HG03066 (cell line): ENCODE measurements at regions not wholly inside any gene's neighbourhood (a gene's known extent, or its start where the extent isn't known, plus 50 kb on each side); places are given as distances from the start of the nearest gene placed in this dataset.
"Not testable (repeated sequence)": the region's sequence is repeated elsewhere in the genome, so short reads cannot be mapped to it uniquely, and the experiment has no call there.

Experiments
- ATAC-seq: cut with Tn5 transposase; IDR thresholded peaks from one replicate; pipeline ENCODE4 v1.9.1; 2021; ENCODE audit warnings: low read depth; ENCODE audit not compliant: unreplicated experiment

- ATAC-seq = no peak
Observed at GRCh38 chr12:83886479-83886878, 1026.1 kb downstream of the SLC6A15 start.

GRCh38 chr12:83870921-83871599 lies 1041.5 kb downstream of the SLC6A15 start:
- not testable (repeated sequence) for ATAC-seq

GRCh38 chr12:83866477-83866876 lies 1046.1 kb downstream of the SLC6A15 start:
- ATAC-seq = no peak

GRCh38 chr12:83865431-83865830 lies 1047.2 kb downstream of the SLC6A15 start:
- no peak for ATAC-seq

- no peak for ATAC-seq
Observed at GRCh38 chr12:83864054-83864453, 1048.5 kb downstream of the SLC6A15 start.

GRCh38 chr12:83859021-83859420 lies 1053.6 kb downstream of the SLC6A15 start:
- no peak for ATAC-seq

- no peak for ATAC-seq
Observed at GRCh38 chr12:83856803-83857202, 1055.8 kb downstream of the SLC6A15 start.

GRCh38 chr12:83850531-83850930 lies 1062.1 kb downstream of the SLC6A15 start:
- no peak for ATAC-seq

GRCh38 chr12:83848702-83849101 lies 1063.9 kb downstream of the SLC6A15 start:
- ATAC-seq = no peak

GRCh38 chr12:83843541-83843940 lies 1069.1 kb downstream of the SLC6A15 start:
- ATAC-seq = no peak

- no peak for ATAC-seq
Observed at GRCh38 chr12:83841620-83842019, 1071.0 kb downstream of the SLC6A15 start.

- ATAC-seq = no peak
Observed at GRCh38 chr12:83827860-83828259, 1084.7 kb downstream of the SLC6A15 start.

GRCh38 chr12:83827193-83827592 lies 1085.4 kb downstream of the SLC6A15 start:
- no peak for ATAC-seq

GRCh38 chr12:83826112-83826511 lies 1086.5 kb downstream of the SLC6A15 start:
- ATAC-seq = no peak

- ATAC-seq = peak; percentile 86
Observed at GRCh38 chr12:83823386-83824045, 1089.1 kb downstream of the SLC6A15 start.

- no peak for ATAC-seq
Observed at GRCh38 chr12:83821967-83822366, 1090.6 kb downstream of the SLC6A15 start.

GRCh38 chr12:83818881-83819280 lies 1093.7 kb downstream of the SLC6A15 start:
- no peak for ATAC-seq

GRCh38 chr12:83817730-83818129 lies 1094.9 kb downstream of the SLC6A15 start:
- ATAC-seq = no peak

- no peak for ATAC-seq
Observed at GRCh38 chr12:83808591-83808990, 1104.0 kb downstream of the SLC6A15 start.

GRCh38 chr12:83807871-83808270 lies 1104.7 kb downstream of the SLC6A15 start:
- ATAC-seq = no peak

GRCh38 chr12:83805873-83806272 lies 1106.7 kb downstream of the SLC6A15 start:
- no peak for ATAC-seq

GRCh38 chr12:83805156-83805772 lies 1107.3 kb downstream of the SLC6A15 start:
- ATAC-seq = no peak
